PC-9 (cell line): ENCODE measurements at regions not wholly inside any gene's neighbourhood (a gene's known extent, or its start where the extent isn't known, plus 50 kb on each side); places are given as distances from the start of the nearest gene placed in this dataset.

Experiments
- EZH2 ChIP-seq: fragments of 200-600 bp; sonication (generic); IDR thresholded peaks from 2 replicates; pipeline ENCODE4 v1.8.0; 2017; ENCODE audit warnings: antibody characterized with exemption, low read depth
- TF ChIP-seq, protein P1 (sequence below): fragments of 200-600 bp; sonication (generic); conservative IDR thresholded peaks from 2 replicates; pipeline ENCODE4 v1.6.1; 2017; ENCODE audit warnings: mixed run types, antibody characterized with exemption, mild to moderate bottlenecking, moderate library complexity

DNA sequence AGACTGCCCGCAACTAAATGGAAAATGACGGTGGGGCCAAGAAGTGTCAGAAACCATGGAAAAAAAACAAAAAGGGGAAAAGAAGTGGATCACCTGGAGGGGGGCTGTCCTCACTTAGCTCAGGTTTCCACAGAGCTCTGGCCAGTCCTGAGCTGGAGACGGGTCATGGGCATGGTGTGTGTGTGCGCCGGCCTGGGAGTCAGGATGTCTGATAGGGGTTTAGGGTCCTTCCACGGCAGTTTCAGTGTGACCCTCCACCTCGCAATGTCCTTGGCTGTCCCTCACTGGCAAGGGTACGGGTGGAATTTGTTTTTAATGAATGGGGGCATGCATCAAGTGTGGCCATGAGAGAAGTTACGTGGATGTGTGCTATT lies 133.2 kb upstream of the MEIS1 start:
- TF ChIP-seq, protein P1, sequence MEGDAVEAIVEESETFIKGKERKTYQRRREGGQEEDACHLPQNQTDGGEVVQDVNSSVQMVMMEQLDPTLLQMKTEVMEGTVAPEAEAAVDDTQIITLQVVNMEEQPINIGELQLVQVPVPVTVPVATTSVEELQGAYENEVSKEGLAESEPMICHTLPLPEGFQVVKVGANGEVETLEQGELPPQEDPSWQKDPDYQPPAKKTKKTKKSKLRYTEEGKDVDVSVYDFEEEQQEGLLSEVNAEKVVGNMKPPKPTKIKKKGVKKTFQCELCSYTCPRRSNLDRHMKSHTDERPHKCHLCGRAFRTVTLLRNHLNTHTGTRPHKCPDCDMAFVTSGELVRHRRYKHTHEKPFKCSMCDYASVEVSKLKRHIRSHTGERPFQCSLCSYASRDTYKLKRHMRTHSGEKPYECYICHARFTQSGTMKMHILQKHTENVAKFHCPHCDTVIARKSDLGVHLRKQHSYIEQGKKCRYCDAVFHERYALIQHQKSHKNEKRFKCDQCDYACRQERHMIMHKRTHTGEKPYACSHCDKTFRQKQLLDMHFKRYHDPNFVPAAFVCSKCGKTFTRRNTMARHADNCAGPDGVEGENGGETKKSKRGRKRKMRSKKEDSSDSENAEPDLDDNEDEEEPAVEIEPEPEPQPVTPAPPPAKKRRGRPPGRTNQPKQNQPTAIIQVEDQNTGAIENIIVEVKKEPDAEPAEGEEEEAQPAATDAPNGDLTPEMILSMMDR: no peak
- TF ChIP-seq EZH2: no peak
